Endothelial cell of umbilical vein (primary cell): ENCODE measurements at regions not wholly inside any gene's neighbourhood (a gene's known extent, or its start where the extent isn't known, plus 50 kb on each side); places are given as distances from the start of the nearest gene placed in this dataset.

ENCODE experiments used
- BruUV-seq: library from RNA; stranded (reverse); fragments of 400-500 nt; replicated peaks from 2 replicates; lab custom pipeline; 2021; lab: Mats Ljungman, UMichigan
- CTCF ChIA-PET: fragments of 300-600, 350-600 bp; sonication (Branson Sonifier 250); formaldehyde crosslinking; loops from one replicate; lab custom pipeline; 2021; ENCODE audit warnings: antibody characterized with exemption, inconsistent platforms; lab: Charles Lee
- POLR2A ChIA-PET: fragments of 300-600, 350-600 bp; sonication (Branson Sonifier 250); formaldehyde crosslinking; loops from one replicate; lab custom pipeline; 2021; ENCODE audit warnings: antibody characterized with exemption, inconsistent platforms; lab: Charles Lee
- DNase-seq: peaks from one replicate; pipeline ENCODE4 v3.0.0-alpha.2; 2011; ENCODE audit warnings: low read depth, low spot score
- FAIRE-seq: peaks from 2 replicates; lab custom pipeline; 2011; peaks lifted over from hg19 to GRCh38; lab: Jason Lieb, UNC
- H2AFZ ChIP-seq: 2 replicates; pipeline ENCODE4 v1.6.0; 2012; ENCODE audit warnings: low read depth, low read length, control low read depth, inconsistent platforms
- H3K27ac ChIP-seq: 2 replicates; pipeline ENCODE4 v1.5.1; 2011; ENCODE audit warnings: low read depth, mild to moderate bottlenecking, control low read depth, low read length, moderate library complexity; ENCODE audit not compliant: insufficient read depth
- H3K27me3 ChIP-seq, 2 experiments: 2 replicates each; pipeline versions ENCODE4 v1.6.0 to v1.6.1; 2011; ENCODE audit warnings: low read length in 2 of 2, mixed read lengths in 1 of 2; ENCODE audit not compliant: control insufficient read depth in 2 of 2, insufficient read depth in 2 of 2
- H3K36me3 ChIP-seq, 2 experiments: 2 replicates in 1 of 2; 3 replicates in 1 of 2; pipeline ENCODE4 v1.5.1; 2011; ENCODE audit warnings: low read length in 2 of 2, mild to moderate bottlenecking in 1 of 2, moderate library complexity in 1 of 2; ENCODE audit not compliant: control insufficient read depth in 2 of 2, insufficient read depth in 2 of 2; ENCODE audit errors: extremely low read depth in 1 of 2
- H3K4me1 ChIP-seq: 3 replicates; pipeline ENCODE4 v1.5.1; 2011; ENCODE audit warnings: mild to moderate bottlenecking, low read length; ENCODE audit not compliant: control insufficient read depth, insufficient read depth; ENCODE audit errors: extremely low read depth
- H3K4me2 ChIP-seq: 2 replicates; pipeline ENCODE4 v1.6.1; 2011; ENCODE audit warnings: low read length, control low read depth, mixed read lengths; ENCODE audit not compliant: insufficient read depth
- H3K4me3 ChIP-seq, 3 experiments: fragments of 200-600 bp in 1 of 3; sonication (generic), shearing (Covaris generic) in 1 of 3; replicated peaks in 1 of 3; 2 replicates each; pipeline ENCODE4 v1.5.1; 2011 to 2016; ENCODE audit warnings: control low read depth in 3 of 3, low read length in 3 of 3, mild to moderate bottlenecking in 2 of 3, inconsistent platforms in 1 of 3, low read depth in 1 of 3, moderate library complexity in 1 of 3; ENCODE audit not compliant: insufficient read depth in 1 of 3
- H3K79me2 ChIP-seq: 2 replicates; pipeline ENCODE4 v1.6.0; 2012; ENCODE audit warnings: low read length, inconsistent platforms; ENCODE audit not compliant: control insufficient read depth, insufficient read depth
- H3K9ac ChIP-seq: replicated peaks from 2 replicates; pipeline ENCODE3; 2011; ENCODE audit warnings: low read length, control low read depth; ENCODE audit not compliant: insufficient read depth; ENCODE audit errors: extremely low read depth
- H3K9me1 ChIP-seq: replicated peaks from 3 replicates; pipeline ENCODE4 v1.6.0; 2011; ENCODE audit warnings: mild to moderate bottlenecking, low read length; ENCODE audit not compliant: control insufficient read depth, insufficient read depth; ENCODE audit errors: extremely low read depth
- H3K9me3 ChIP-seq: replicated peaks from 2 replicates; pipeline ENCODE4 v1.5.1; 2012; ENCODE audit warnings: low read length, inconsistent platforms; ENCODE audit not compliant: control insufficient read depth, insufficient read depth
- H4K20me1 ChIP-seq: replicated peaks from 2 replicates; pipeline ENCODE3; 2011; ENCODE audit warnings: mild to moderate bottlenecking, low read length; ENCODE audit not compliant: control insufficient read depth, insufficient read depth; ENCODE audit errors: extremely low read depth
- EZH2 ChIP-seq: IDR thresholded peaks from 2 replicates; pipeline ENCODE4 v1.6.1; 2012; ENCODE audit warnings: borderline replicate concordance, low read depth, mild to moderate bottlenecking, moderate library complexity, low read length, inconsistent platforms; ENCODE audit not compliant: severe bottlenecking
- FOS ChIP-seq: IDR thresholded peaks from 2 replicates; pipeline ENCODE4 v1.6.1; 2011; ENCODE audit warnings: mild to moderate bottlenecking, low read length, moderate library complexity, borderline replicate concordance; ENCODE audit not compliant: insufficient read depth
- GATA2 ChIP-seq: IDR thresholded peaks from 2 replicates; pipeline ENCODE4 v1.7.0; 2011; ENCODE audit warnings: low read depth, mild to moderate bottlenecking, moderate library complexity, mixed read lengths, low read length; ENCODE audit not compliant: insufficient read length, insufficient read depth
- JUN ChIP-seq: IDR thresholded peaks from 2 replicates; pipeline ENCODE4 v1.6.1; 2011; ENCODE audit warnings: borderline replicate concordance, low read depth; ENCODE audit not compliant: insufficient read length, insufficient read depth
- MYC ChIP-seq: IDR thresholded peaks from one replicate; pipeline ENCODE4 v1.6.1; 2011; ENCODE audit warnings: mild to moderate bottlenecking, low read depth, low read length
- POLR2A ChIP-seq: IDR thresholded peaks from 2 replicates; pipeline ENCODE4 v1.6.1; 2012; ENCODE audit warnings: low read depth, mild to moderate bottlenecking, control low read depth, low read length
- POLR2AphosphoS5 ChIP-seq: IDR thresholded peaks from 2 replicates; pipeline ENCODE4 v1.6.1; 2012; ENCODE audit warnings: low read depth, mild to moderate bottlenecking, control low read depth, low read length, moderate library complexity; ENCODE audit not compliant: insufficient read depth
- dilution Hi-C: fragments of 300-500 bp; cut with MboI; formaldehyde crosslinking; loops from one replicate; pipeline ENCODE4 v1.15.0; 2019; ENCODE audit warnings: low sequenced_read_pairs; ENCODE audit not compliant: extremely low pct_ligation_motif_present
- intact Hi-C: fragments of 100-400 bp; cut with micrococcal nuclease; formaldehyde crosslinking; loops from one replicate; pipeline ENCODE4 v1.10.0; 2022
- TF ChIP-seq, protein P1 (sequence below): IDR thresholded peaks from 2 replicates; pipeline ENCODE4 v1.6.1; 2011; ENCODE audit not compliant: insufficient read depth, insufficient read length
- TF ChIP-seq, protein P2 (sequence below), 2 donors: IDR thresholded peaks; 1 replicate in 1 of 2; 2 replicates in 1 of 2; pipeline ENCODE4 v1.5.1; 2011; ENCODE audit warnings: low read length in 2 of 2, mild to moderate bottlenecking in 2 of 2, moderate library complexity in 2 of 2, control low read depth in 1 of 2, inconsistent platforms in 1 of 2, low read depth in 1 of 2; ENCODE audit not compliant: insufficient read depth in 1 of 2; ENCODE audit errors: extremely low read depth in 1 of 2

DNA sequence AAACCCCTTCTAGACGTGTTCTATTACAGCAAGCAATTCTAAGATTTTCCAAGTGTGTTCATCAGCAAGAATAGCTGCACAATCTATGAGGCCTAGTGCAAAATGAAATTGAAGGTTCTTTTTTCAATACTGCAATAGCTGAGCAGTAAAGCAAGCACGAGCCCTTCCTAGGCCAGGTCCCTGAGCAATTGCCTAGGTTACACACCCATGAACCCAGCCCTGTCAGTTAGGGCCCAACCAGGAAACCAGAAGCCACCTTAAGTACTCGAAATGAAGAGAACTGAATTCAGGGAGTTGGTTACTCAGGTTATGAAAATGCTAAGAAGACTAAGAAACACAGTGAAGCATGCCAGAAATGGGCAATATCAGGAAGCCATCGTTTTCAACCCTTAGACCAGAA, 52.0 kb upstream of the VWC2 start:
- ChIA-PET POLR2A (no interaction called here), CTCF (no interaction called here)
- FAIRE-seq (no peak), DNase-seq (no peak)
- Histone ChIP-seq H3K27ac (no peak overlapping the region), H3K9ac (no peak overlapping the region), H3K9me1 (no peaks in the 10 kb centered on the region), H3K36me3 (no peaks in the 10 kb centered on the region), H3K4me3 (no peak overlapping the region), H2AFZ (no peak overlapping the region), H3K79me2 (no peaks in the 10 kb centered on the region), H4K20me1 (no peaks in the 10 kb centered on the region), H3K4me2 (no peak overlapping the region), H3K27me3 (no peaks in the 10 kb centered on the region), H3K4me1 (no peaks in the 10 kb centered on the region), H3K9me3 (peaks cover 6% of the 10 kb centered on the region)
- no peak for TF ChIP-seq JUN
- no peak for TF ChIP-seq EZH2
- TF ChIP-seq, protein P1, sequence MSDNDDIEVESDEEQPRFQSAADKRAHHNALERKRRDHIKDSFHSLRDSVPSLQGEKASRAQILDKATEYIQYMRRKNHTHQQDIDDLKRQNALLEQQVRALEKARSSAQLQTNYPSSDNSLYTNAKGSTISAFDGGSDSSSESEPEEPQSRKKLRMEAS = no peak
- TF ChIP-seq FOS = no peak
- no peak for TF ChIP-seq POLR2A
- no peak for TF ChIP-seq GATA2
- TF ChIP-seq MYC = no peak
- TF ChIP-seq, protein P2, sequence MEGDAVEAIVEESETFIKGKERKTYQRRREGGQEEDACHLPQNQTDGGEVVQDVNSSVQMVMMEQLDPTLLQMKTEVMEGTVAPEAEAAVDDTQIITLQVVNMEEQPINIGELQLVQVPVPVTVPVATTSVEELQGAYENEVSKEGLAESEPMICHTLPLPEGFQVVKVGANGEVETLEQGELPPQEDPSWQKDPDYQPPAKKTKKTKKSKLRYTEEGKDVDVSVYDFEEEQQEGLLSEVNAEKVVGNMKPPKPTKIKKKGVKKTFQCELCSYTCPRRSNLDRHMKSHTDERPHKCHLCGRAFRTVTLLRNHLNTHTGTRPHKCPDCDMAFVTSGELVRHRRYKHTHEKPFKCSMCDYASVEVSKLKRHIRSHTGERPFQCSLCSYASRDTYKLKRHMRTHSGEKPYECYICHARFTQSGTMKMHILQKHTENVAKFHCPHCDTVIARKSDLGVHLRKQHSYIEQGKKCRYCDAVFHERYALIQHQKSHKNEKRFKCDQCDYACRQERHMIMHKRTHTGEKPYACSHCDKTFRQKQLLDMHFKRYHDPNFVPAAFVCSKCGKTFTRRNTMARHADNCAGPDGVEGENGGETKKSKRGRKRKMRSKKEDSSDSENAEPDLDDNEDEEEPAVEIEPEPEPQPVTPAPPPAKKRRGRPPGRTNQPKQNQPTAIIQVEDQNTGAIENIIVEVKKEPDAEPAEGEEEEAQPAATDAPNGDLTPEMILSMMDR (IDR thresholded peaks at IDR 0.05; ENCODE audit: extremely low read depth in 1 of 2, insufficient read depth in 1 of 2, low read depth in 1 of 2, low read length in 2 of 2) = no peak
- TF ChIP-seq POLR2AphosphoS5 = no peak
- intact Hi-C loops (no loop called here), dilution Hi-C loops (no loop called here)
- no TSS peak for BruUV-seq
